ENCODE measurements at regions not wholly inside any gene's neighbourhood (a gene's known extent, or its start where the extent isn't known, plus 50 kb on each side); places are given as distances from the start of the nearest gene placed in this dataset.
A peak's percentile ranks its signal among the peaks of the same experiment; 100 is the strongest.

DNA sequence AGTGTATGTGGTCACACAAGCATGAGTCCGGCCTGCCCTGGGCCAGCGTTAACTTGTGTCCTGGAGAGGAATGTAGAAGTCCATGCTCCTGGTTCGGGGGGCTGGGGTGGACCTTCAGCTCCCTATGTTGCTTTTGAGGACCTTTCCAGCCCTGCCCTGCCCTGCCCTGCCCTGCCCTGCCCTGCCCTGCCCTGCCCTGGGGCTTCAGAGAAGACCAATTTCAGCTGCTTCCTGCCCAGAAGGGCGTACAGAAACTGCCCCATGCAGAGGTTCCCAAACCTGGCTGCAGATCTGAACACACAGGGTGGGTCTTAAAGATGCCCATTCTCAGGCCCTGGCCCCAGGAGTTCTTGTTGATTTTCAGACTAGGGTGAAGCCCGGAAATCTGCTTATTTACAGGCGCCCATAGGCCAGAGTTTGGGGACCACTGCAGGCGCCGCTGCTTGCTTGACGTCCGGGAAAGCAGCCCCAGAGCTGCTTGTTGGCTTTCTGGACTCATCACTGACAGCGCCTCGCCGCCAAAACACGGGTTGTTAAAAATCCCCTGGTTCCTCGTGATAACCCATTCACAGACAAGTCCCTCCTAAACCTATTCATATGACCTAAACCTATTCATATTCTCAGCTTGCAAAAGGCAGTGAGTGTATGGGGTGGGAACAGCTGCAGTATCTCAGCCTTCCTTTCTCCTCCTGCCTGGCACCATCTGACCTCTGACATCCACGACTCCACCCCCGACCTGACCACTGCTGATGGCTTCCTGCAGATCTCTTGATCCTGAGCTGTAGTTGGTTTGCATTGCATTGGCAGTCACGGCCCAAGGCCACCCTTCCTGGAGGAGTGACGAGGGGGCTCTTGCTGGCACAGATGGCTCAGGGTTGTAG, 198.3 kb downstream of the GLI2 start (continued):
- TF ChIP-seq IKZF4 (CRISPR knock-in tag; IDR thresholded peaks at IDR 0.05; ENCODE audit: borderline replicate concordance, low read depth, not compliant biosample characterization) = peak; percentile 10
- TF ChIP-seq HDAC1 (CRISPR knock-in tag; IDR thresholded peaks at IDR 0.05) = no peak
- no peak for TF ChIP-seq CREBL2 (CRISPR knock-in tag; IDR thresholded peaks at IDR 0.05; ENCODE audit: borderline replicate concordance)
- no peak for TF ChIP-seq TARDBP (CRISPR knock-in tag; IDR thresholded peaks at IDR 0.05)
- no peak for TF ChIP-seq ZNF557 (CRISPR knock-in tag; IDR thresholded peaks at IDR 0.05)
- TF ChIP-seq ZNF350 (CRISPR knock-in tag; IDR thresholded peaks at IDR 0.05; ENCODE audit: borderline replicate concordance, low read depth) = no peak
- TF ChIP-seq AFF4 (CRISPR knock-in tag; IDR thresholded peaks at IDR 0.05) = no peak
- no peak for TF ChIP-seq TEF (CRISPR knock-in tag; IDR thresholded peaks at IDR 0.05)
- no peak for TF ChIP-seq ZNF382 (CRISPR knock-in tag; IDR thresholded peaks at IDR 0.05; ENCODE audit: borderline replicate concordance)
- no peak for TF ChIP-seq TBX3 (IDR thresholded peaks at IDR 0.05; ENCODE audit: borderline replicate concordance)

Data from HepG2 (cell line).